HepG2 (cell line): ENCODE measurements at regions not wholly inside any gene's neighbourhood (a gene's known extent, or its start where the extent isn't known, plus 50 kb on each side); places are given as distances from the start of the nearest gene placed in this dataset.

Experiments
- ARID4A ChIP-seq: sonication (generic); formaldehyde crosslinking; IDR thresholded peaks from 2 replicates; pipeline ENCODE4 v1.5.0; 2020; ENCODE audit warnings: mild to moderate bottlenecking, missing genetic modification reagents, borderline replicate concordance
- HDAC2 ChIP-seq: sonication (generic); formaldehyde crosslinking; IDR thresholded peaks from 2 replicates; pipeline ENCODE4 v1.4.0; 2020; ENCODE audit warnings: missing genetic modification reagents
- IKZF1 ChIP-seq: fragments of 450-650 bp; IDR thresholded peaks from 2 replicates; pipeline ENCODE4 v1.7.1; 2016
- MYC ChIP-seq: sonication (generic); formaldehyde crosslinking; IDR thresholded peaks from 2 replicates; pipeline ENCODE4 v1.9.0; 2021; ENCODE audit warnings: missing genetic modification reagents, borderline replicate concordance
- MYNN ChIP-seq: sonication (generic); formaldehyde crosslinking; IDR thresholded peaks from 2 replicates; pipeline ENCODE4 v1.4.0; 2020; ENCODE audit warnings: mild to moderate bottlenecking, low read depth, missing genetic modification reagents
- SOX6 ChIP-seq, 2 experiments: fragments of 450-650 bp in 1 of 2; sonication (generic) in 1 of 2; formaldehyde crosslinking in 1 of 2; IDR thresholded peaks; 2 replicates each; pipeline versions ENCODE4 v1.4.0 to v1.6.1; 2017 to 2020; ENCODE audit warnings: antibody characterized with exemption in 1 of 2, mild to moderate bottlenecking in 1 of 2, missing genetic modification reagents in 1 of 2
- ZNF512B ChIP-seq: sonication (generic); formaldehyde crosslinking; IDR thresholded peaks from 2 replicates; pipeline ENCODE4 v1.5.1; 2020; ENCODE audit warnings: missing genetic modification reagents, mild to moderate bottlenecking, borderline replicate concordance
- ZNF550 ChIP-seq: sonication (generic); formaldehyde crosslinking; IDR thresholded peaks from 2 replicates; pipeline ENCODE4 v1.4.0; 2020; ENCODE audit warnings: mild to moderate bottlenecking, missing genetic modification reagents, borderline replicate concordance
- ZNF703 ChIP-seq: sonication (generic); formaldehyde crosslinking; IDR thresholded peaks from 2 replicates; pipeline ENCODE4 v1.5.1; 2020; ENCODE audit warnings: missing genetic modification reagents, mild to moderate bottlenecking, moderate library complexity, borderline replicate concordance
- ZNF749 ChIP-seq: sonication (generic); formaldehyde crosslinking; IDR thresholded peaks from 2 replicates; pipeline ENCODE4 v1.8.0; 2022; ENCODE audit warnings: mild to moderate bottlenecking, missing genetic modification reagents, moderate library complexity, borderline replicate concordance
- ZNF768 ChIP-seq: sonication (generic); formaldehyde crosslinking; IDR thresholded peaks from 2 replicates; pipeline ENCODE4 v1.4.0; 2020; ENCODE audit warnings: missing genetic modification reagents
- TF ChIP-seq, protein P1 (sequence below): sonication (generic); formaldehyde crosslinking; IDR thresholded peaks from 2 replicates; pipeline ENCODE4 v1.9.0; 2022; ENCODE audit warnings: low read depth, missing genetic modification reagents
- TF ChIP-seq, protein P2 (sequence below): sonication (generic); formaldehyde crosslinking; conservative IDR thresholded peaks from 2 replicates; pipeline ENCODE4 v1.8.0; 2022; ENCODE audit warnings: mild to moderate bottlenecking, moderate library complexity, missing genetic modification reagents
- TF ChIP-seq, protein P3 (sequence below): sonication (generic); formaldehyde crosslinking; IDR thresholded peaks from 2 replicates; pipeline ENCODE4 v1.4.0; 2020; ENCODE audit warnings: missing genetic modification reagents, borderline replicate concordance

GRCh38 chr2:42957109-42957860 is 164.9 kb upstream of the HAAO start (continued):
- TF ChIP-seq ZNF512B (CRISPR knock-in tag) (no peak), ZNF749 (CRISPR knock-in tag) (no peak), HDAC2 (0 out of 2 replicates have a peak, but pooled peaks have one; percentile 9), ZNF703 (CRISPR knock-in tag) (no peak), ZNF550 (no peak), SOX6 (IDR thresholded peaks at IDR 0.05) (no peak), SOX6 (CRISPR knock-in tag; IDR thresholded peaks at IDR 0.05) (peak; percentile 61), IKZF1 (no peak), MYNN (CRISPR knock-in tag) (no peak), ZNF768 (CRISPR knock-in tag) (no peak), ARID4A (CRISPR knock-in tag) (0 out of 2 replicates have a peak, but pooled peaks have one; percentile 15), MYC (no peak)
- TF ChIP-seq, protein P1, sequence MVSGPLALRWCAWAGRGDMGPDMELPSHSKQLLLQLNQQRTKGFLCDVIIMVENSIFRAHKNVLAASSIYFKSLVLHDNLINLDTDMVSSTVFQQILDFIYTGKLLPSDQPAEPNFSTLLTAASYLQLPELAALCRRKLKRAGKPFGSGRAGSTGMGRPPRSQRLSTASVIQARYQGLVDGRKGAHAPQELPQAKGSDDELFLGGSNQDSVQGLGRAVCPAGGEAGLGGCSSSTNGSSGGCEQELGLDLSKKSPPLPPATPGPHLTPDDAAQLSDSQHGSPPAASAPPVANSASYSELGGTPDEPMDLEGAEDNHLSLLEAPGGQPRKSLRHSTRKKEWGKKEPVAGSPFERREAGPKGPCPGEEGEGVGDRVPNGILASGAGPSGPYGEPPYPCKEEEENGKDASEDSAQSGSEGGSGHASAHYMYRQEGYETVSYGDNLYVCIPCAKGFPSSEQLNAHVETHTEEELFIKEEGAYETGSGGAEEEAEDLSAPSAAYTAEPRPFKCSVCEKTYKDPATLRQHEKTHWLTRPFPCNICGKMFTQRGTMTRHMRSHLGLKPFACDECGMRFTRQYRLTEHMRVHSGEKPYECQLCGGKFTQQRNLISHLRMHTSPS (CRISPR knock-in tag) = no peak
- TF ChIP-seq, protein P2, sequence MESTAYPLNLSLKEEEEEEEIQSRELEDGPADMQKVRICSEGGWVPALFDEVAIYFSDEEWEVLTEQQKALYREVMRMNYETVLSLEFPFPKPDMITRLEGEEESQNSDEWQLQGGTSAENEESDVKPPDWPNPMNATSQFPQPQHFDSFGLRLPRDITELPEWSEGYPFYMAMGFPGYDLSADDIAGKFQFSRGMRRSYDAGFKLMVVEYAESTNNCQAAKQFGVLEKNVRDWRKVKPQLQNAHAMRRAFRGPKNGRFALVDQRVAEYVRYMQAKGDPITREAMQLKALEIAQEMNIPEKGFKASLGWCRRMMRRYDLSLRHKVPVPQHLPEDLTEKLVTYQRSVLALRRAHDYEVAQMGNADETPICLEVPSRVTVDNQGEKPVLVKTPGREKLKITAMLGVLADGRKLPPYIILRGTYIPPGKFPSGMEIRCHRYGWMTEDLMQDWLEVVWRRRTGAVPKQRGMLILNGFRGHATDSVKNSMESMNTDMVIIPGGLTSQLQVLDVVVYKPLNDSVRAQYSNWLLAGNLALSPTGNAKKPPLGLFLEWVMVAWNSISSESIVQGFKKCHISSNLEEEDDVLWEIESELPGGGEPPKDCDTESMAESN = no peak
- TF ChIP-seq, protein P3, sequence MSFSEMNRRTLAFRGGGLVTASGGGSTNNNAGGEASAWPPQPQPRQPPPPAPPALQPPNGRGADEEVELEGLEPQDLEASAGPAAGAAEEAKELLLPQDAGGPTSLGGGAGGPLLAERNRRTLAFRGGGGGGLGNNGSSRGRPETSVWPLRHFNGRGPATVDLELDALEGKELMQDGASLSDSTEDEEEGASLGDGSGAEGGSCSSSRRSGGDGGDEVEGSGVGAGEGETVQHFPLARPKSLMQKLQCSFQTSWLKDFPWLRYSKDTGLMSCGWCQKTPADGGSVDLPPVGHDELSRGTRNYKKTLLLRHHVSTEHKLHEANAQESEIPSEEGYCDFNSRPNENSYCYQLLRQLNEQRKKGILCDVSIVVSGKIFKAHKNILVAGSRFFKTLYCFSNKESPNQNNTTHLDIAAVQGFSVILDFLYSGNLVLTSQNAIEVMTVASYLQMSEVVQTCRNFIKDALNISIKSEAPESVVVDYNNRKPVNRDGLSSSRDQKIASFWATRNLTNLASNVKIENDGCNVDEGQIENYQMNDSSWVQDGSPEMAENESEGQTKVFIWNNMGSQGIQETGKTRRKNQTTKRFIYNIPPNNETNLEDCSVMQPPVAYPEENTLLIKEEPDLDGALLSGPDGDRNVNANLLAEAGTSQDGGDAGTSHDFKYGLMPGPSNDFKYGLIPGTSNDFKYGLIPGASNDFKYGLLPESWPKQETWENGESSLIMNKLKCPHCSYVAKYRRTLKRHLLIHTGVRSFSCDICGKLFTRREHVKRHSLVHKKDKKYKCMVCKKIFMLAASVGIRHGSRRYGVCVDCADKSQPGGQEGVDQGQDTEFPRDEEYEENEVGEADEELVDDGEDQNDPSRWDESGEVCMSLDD (CRISPR knock-in tag) = no peak
